GM12878 (cell line): ENCODE measurements at regions not wholly inside any gene's neighbourhood (a gene's known extent, or its start where the extent isn't known, plus 50 kb on each side); places are given as distances from the start of the nearest gene placed in this dataset.
A peak's percentile ranks its signal among the peaks of the same experiment; 100 is the strongest.

ENCODE experiments used
- ATAC-seq: fragments of 200-7000 bp; cut with Tn5 transposase; 3 replicates; pipeline ENCODE4 v1.9.1; 2020; ENCODE audit warnings: mild to moderate bottlenecking, moderate library complexity
- BruUV-seq: library from RNA; stranded (reverse); fragments of 400-500 nt; replicated peaks from 2 replicates; lab custom pipeline; 2021; lab: Mats Ljungman, UMichigan
- CTCF ChIA-PET: fragments of 300-600 bp; sonication (Branson Sonifier 250); formaldehyde crosslinking; extraction: SDS; loops from one replicate; lab custom pipeline; 2021; ENCODE audit warnings: inconsistent platforms; lab: Yijun Ruan, JAX
- POLR2A ChIA-PET: fragments of 350-600 bp; formaldehyde crosslinking; extraction: SDS; loops from one replicate; lab custom pipeline; 2021; ENCODE audit warnings: inconsistent platforms; lab: Charles Lee
- RAD21 ChIA-PET: fragments of 300-600 bp; sonication (Branson Sonifier 250); formaldehyde crosslinking; loops from one replicate; lab custom pipeline; 2023; ENCODE audit warnings: antibody characterized with exemption; ENCODE audit not compliant: unreplicated experiment; lab: Charles Lee
- SMC1A ChIA-PET: fragments of 300-600 bp; sonication (Branson Sonifier 250); formaldehyde crosslinking; loops from one replicate; lab custom pipeline; 2023; ENCODE audit not compliant: unreplicated experiment, uncharacterized antibody; lab: Charles Lee
- DNase-seq: peaks from one replicate; pipeline ENCODE4 v3.0.0-alpha.2; 2011; ENCODE audit warnings: low read depth, low spot score
- FAIRE-seq: peaks from 3 replicates; lab custom pipeline; 2011; peaks lifted over from hg19 to GRCh38; lab: Jason Lieb, UNC
- H2AFZ ChIP-seq: 2 replicates; pipeline ENCODE4 v1.6.0; 2011; ENCODE audit warnings: low read depth, low read length, control low read depth; ENCODE audit not compliant: control insufficient read depth
- H3K27ac ChIP-seq: 2 replicates; pipeline ENCODE4 v1.5.1; 2011; ENCODE audit warnings: control low read depth; ENCODE audit not compliant: control insufficient read depth, insufficient read depth
- H3K27me3 ChIP-seq, 2 experiments: replicated peaks in 1 of 2; 2 replicates each; pipeline versions ENCODE4 v1.6.0 to v1.6.1; 2011; ENCODE audit warnings: low read length in 1 of 2; ENCODE audit not compliant: control insufficient read depth in 2 of 2, insufficient read depth in 2 of 2
- H3K36me3 ChIP-seq, 2 experiments: 2 replicates each; pipeline ENCODE4 v1.5.1; 2011; ENCODE audit warnings: low read length in 1 of 2; ENCODE audit not compliant: control insufficient read depth in 2 of 2, insufficient read depth in 2 of 2
- H3K4me1 ChIP-seq: 2 replicates; pipeline ENCODE4 v1.6.1; 2011; ENCODE audit warnings: mild to moderate bottlenecking, low read length, moderate library complexity, mixed read lengths; ENCODE audit not compliant: control insufficient read depth, insufficient read depth
- H3K4me2 ChIP-seq: 2 replicates; pipeline ENCODE4 v1.6.0; 2011; ENCODE audit warnings: control low read depth; ENCODE audit not compliant: control insufficient read depth, insufficient read depth
- H3K4me3 ChIP-seq: fragments of 200-600 bp; sonication (generic); 2 replicates; pipeline ENCODE4 v1.5.1; 2016
- H3K79me2 ChIP-seq: 2 replicates; pipeline ENCODE4 v1.6.0; 2011; ENCODE audit warnings: low read length; ENCODE audit not compliant: control insufficient read depth, insufficient read depth
- H3K9ac ChIP-seq: 2 replicates; pipeline ENCODE4 v1.8.0; 2011; ENCODE audit warnings: low read length, control low read depth, mixed read lengths; ENCODE audit not compliant: control insufficient read depth, insufficient read depth
- H3K9me3 ChIP-seq: replicated peaks from 3 replicates; pipeline ENCODE4 v1.5.1; 2011; ENCODE audit warnings: mild to moderate bottlenecking, low read length; ENCODE audit not compliant: control insufficient read depth, insufficient read depth
- H4K20me1 ChIP-seq: 2 replicates; pipeline ENCODE4 v1.6.0; 2011; ENCODE audit not compliant: control insufficient read depth, insufficient read depth
- ASH2L ChIP-seq: fragments of 300-600, 200-600 bp; sonication (generic); IDR thresholded peaks from 2 replicates; pipeline ENCODE4 v1.6.1; 2017; ENCODE audit warnings: low read depth, mild to moderate bottlenecking, borderline replicate concordance
- CBX5 ChIP-seq: sonication (generic); IDR thresholded peaks from 2 replicates; pipeline ENCODE4 v1.6.1; 2016; ENCODE audit warnings: low read depth, moderate library complexity, mild to moderate bottlenecking, inconsistent platforms
- CHD1 ChIP-seq: IDR thresholded peaks from 2 replicates; pipeline ENCODE4 v1.6.1; 2012; ENCODE audit warnings: low read depth, low read length, improper control_type of control experiment
- FOXM1 ChIP-seq: IDR thresholded peaks from 2 replicates; pipeline ENCODE4 v1.6.1; 2012; ENCODE audit warnings: low read depth, mild to moderate bottlenecking, inconsistent platforms, low read length, moderate library complexity
- JUND ChIP-seq: IDR thresholded peaks from 2 replicates; pipeline ENCODE4 v1.6.1; 2012; ENCODE audit warnings: low read depth, mild to moderate bottlenecking, low read length, improper control_type of control experiment, moderate library complexity
- KLF5 ChIP-seq: fragments of 450-650 bp; IDR thresholded peaks from 2 replicates; pipeline ENCODE4 v1.6.1; 2014; ENCODE audit warnings: mild to moderate bottlenecking; ENCODE audit not compliant: partially characterized antibody
- MXI1 ChIP-seq: fragments of 150-350 bp; IDR thresholded peaks from 2 replicates; pipeline ENCODE4 v1.6.1; 2011; ENCODE audit warnings: low read depth, mild to moderate bottlenecking, inconsistent platforms, low read length, improper control_type of control experiment
- NR2C1 ChIP-seq: fragments of 450-650 bp; IDR thresholded peaks from 2 replicates; pipeline ENCODE4 v1.6.1; 2017; ENCODE audit warnings: antibody characterized with exemption, mild to moderate bottlenecking, moderate library complexity
- PML ChIP-seq: IDR thresholded peaks from 2 replicates; pipeline ENCODE4 v1.6.1; 2012; ENCODE audit warnings: low read length, inconsistent platforms
- POU2F2 ChIP-seq: IDR thresholded peaks from 3 replicates; pipeline ENCODE4 v1.6.1; 2011; ENCODE audit warnings: low read depth, mild to moderate bottlenecking, low read length, borderline replicate concordance
- RBBP5 ChIP-seq: fragments of 200-600 bp; sonication (generic); conservative IDR thresholded peaks from 2 replicates; pipeline ENCODE4 v1.6.1; 2016
- RELA ChIP-seq: fragments of 450-650 bp; IDR thresholded peaks from 2 replicates; pipeline ENCODE4 v1.8.0; 2014; ENCODE audit warnings: borderline replicate concordance; ENCODE audit not compliant: partially characterized antibody
- ZNF622 ChIP-seq: fragments of 450-650 bp; IDR thresholded peaks from 2 replicates; pipeline ENCODE4 v1.6.1; 2017; ENCODE audit warnings: mild to moderate bottlenecking, inconsistent platforms
- WGBS: methylation state at CpG from one replicate; pipeline ENCODE4 v1.1.6; 2016; ENCODE audit warnings: low lambda C conversion rate; ENCODE audit not compliant: insufficient replicate concordance, insufficient coverage; ENCODE audit errors: missing lambda C conversion rate; 5-methylcytosine and 5-hydroxymethylcytosine counted together
- in situ Hi-C: fragments of 300-500 bp; cut with MboI; formaldehyde crosslinking; loops from 9 replicates; pipeline ENCODE4 v1.14.3; 2018; ENCODE audit warnings: mixed read lengths
- intact Hi-C: fragments of 100-400 bp; cut with micrococcal nuclease; formaldehyde crosslinking; loops from one replicate; pipeline ENCODE4 v1.14.2; 2022; ENCODE audit not compliant: unreplicated experiment
- TF ChIP-seq, protein P1 (sequence below): fragments of 450-650 bp; formaldehyde crosslinking; IDR thresholded peaks from 2 replicates; pipeline ENCODE4 v1.4.0; 2020; ENCODE audit warnings: mild to moderate bottlenecking, moderate library complexity
- TF ChIP-seq, protein P2 (sequence below): fragments of 150-350 bp; IDR thresholded peaks from 2 replicates; pipeline ENCODE4 v1.6.1; 2014; ENCODE audit warnings: mild to moderate bottlenecking, low read depth, low read length
- TF ChIP-seq, protein P3 (sequence below): fragments of 450-650 bp; IDR thresholded peaks from 2 replicates; pipeline ENCODE4 v1.6.1; 2018; ENCODE audit warnings: mild to moderate bottlenecking, low read depth, moderate library complexity; ENCODE audit not compliant: partially characterized antibody

DNA sequence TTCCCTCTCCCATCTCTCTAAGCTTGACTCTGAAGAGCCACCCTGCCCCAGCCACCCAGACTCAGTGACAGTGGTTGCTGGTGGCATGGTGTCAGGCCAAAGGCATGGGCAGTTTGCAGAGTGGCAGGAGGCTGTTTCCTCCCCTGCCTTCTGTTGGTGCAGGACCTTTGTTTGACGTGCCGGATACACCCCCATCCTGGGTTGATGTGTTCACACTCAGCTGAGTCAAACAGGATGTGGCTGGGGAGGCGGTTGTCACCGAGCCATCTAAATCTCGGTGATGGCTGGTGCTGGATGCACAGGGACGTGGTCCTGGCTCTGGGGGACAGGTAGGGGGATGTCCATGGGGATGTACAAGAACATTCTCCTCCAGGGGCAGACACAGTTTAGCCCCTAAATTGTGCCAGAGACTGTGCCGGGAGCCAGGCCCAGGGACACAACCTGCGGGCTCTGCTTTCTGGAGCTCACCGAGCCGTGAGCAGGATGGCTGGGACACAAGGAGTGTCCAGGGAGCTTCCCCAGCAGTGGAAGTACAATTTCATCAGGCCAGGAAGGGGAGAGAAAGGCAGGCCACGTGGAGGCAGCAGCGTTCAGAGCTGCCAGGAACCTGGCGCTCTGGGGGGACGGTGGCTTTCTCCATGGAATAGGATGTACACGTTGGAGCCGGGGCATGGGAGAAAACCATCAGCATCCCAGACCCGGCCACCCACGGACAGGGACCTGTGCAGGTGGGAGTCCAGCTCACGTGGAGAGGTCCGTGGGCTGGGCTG lies 264.2 kb downstream of the SEC14L1 start:
- no peaks in the 10 kb centered on the region for H4K20me1 ChIP-seq
- in situ Hi-C loops = no loop called here
- TF ChIP-seq RBBP5 (no peak), PML (no peak), MXI1 (no peak), FOXM1 (no peak), CBX5 (no peak), JUND (no peak; the same call in 1 of the 2 replicates), ZNF622 (no peak), NR2C1 (no peak), POU2F2 (peak; percentile 65; the same call in 1 of the 3 replicates), ASH2L (no peak), CHD1 (no peak), RELA (no peak), KLF5 (no peak)
- TF ChIP-seq, protein P1, sequence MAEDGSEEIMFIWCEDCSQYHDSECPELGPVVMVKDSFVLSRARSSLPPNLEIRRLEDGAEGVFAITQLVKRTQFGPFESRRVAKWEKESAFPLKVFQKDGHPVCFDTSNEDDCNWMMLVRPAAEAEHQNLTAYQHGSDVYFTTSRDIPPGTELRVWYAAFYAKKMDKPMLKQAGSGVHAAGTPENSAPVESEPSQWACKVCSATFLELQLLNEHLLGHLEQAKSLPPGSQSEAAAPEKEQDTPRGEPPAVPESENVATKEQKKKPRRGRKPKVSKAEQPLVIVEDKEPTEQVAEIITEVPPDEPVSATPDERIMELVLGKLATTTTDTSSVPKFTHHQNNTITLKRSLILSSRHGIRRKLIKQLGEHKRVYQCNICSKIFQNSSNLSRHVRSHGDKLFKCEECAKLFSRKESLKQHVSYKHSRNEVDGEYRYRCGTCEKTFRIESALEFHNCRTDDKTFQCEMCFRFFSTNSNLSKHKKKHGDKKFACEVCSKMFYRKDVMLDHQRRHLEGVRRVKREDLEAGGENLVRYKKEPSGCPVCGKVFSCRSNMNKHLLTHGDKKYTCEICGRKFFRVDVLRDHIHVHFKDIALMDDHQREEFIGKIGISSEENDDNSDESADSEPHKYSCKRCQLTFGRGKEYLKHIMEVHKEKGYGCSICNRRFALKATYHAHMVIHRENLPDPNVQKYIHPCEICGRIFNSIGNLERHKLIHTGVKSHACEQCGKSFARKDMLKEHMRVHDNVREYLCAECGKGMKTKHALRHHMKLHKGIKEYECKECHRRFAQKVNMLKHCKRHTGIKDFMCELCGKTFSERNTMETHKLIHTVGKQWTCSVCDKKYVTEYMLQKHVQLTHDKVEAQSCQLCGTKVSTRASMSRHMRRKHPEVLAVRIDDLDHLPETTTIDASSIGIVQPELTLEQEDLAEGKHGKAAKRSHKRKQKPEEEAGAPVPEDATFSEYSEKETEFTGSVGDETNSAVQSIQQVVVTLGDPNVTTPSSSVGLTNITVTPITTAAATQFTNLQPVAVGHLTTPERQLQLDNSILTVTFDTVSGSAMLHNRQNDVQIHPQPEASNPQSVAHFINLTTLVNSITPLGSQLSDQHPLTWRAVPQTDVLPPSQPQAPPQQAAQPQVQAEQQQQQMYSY = no peak
- TF ChIP-seq, protein P2, sequence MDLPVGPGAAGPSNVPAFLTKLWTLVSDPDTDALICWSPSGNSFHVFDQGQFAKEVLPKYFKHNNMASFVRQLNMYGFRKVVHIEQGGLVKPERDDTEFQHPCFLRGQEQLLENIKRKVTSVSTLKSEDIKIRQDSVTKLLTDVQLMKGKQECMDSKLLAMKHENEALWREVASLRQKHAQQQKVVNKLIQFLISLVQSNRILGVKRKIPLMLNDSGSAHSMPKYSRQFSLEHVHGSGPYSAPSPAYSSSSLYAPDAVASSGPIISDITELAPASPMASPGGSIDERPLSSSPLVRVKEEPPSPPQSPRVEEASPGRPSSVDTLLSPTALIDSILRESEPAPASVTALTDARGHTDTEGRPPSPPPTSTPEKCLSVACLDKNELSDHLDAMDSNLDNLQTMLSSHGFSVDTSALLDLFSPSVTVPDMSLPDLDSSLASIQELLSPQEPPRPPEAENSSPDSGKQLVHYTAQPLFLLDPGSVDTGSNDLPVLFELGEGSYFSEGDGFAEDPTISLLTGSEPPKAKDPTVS = no peak
- TF ChIP-seq, protein P3, sequence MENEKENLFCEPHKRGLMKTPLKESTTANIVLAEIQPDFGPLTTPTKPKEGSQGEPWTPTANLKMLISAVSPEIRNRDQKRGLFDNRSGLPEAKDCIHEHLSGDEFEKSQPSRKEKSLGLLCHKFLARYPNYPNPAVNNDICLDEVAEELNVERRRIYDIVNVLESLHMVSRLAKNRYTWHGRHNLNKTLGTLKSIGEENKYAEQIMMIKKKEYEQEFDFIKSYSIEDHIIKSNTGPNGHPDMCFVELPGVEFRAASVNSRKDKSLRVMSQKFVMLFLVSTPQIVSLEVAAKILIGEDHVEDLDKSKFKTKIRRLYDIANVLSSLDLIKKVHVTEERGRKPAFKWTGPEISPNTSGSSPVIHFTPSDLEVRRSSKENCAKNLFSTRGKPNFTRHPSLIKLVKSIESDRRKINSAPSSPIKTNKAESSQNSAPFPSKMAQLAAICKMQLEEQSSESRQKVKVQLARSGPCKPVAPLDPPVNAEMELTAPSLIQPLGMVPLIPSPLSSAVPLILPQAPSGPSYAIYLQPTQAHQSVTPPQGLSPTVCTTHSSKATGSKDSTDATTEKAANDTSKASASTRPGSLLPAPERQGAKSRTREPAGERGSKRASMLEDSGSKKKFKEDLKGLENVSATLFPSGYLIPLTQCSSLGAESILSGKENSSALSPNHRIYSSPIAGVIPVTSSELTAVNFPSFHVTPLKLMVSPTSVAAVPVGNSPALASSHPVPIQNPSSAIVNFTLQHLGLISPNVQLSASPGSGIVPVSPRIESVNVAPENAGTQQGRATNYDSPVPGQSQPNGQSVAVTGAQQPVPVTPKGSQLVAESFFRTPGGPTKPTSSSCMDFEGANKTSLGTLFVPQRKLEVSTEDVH = no peak

More for the DNA sequence above, 264.2 kb downstream of the SEC14L1 start:
- peaks cover 36% of the 10 kb centered on the region for H3K4me1 ChIP-seq
- TSS peak; percentile 19 for BruUV-seq
- WGBS = 26% methylated on average over 20 of the region's 20 CpGs
- H3K36me3 ChIP-seq = peaks cover 0 to 20% of the 10 kb centered on the region in 2 experiments; a peak in 2 of 4 replicates
- ChIA-PET POLR2A (interaction anchor here (0.8 to 2.2 kb wide), 13 partner anchors 15 to 84 kb away, joined by 3 to 9 read pairs (median 5); no protein-coding TSS in a partner anchor), RAD21 (interaction anchor here (0.6 to 3.2 kb wide), 15 partner anchors 8 to 609 kb away, joined by 3 to 22 read pairs (median 4); no protein-coding TSS in a partner anchor), CTCF (interaction anchor here (0.6 to 4.4 kb wide), 6 partner anchors 15 to 95 kb away, joined by 4 to 30 read pairs (median 5); no protein-coding TSS in a partner anchor), SMC1A (interaction anchor here (0.6 to 5.1 kb wide), 7 partner anchors 10 to 73 kb away, joined by 3 to 41 read pairs (median 8); no protein-coding TSS in a partner anchor)
- H3K9me3 ChIP-seq = no peaks in the 10 kb centered on the region
- H3K27ac ChIP-seq = peak overlapping the region; percentile 77
- H3K79me2 ChIP-seq = peaks cover 33% of the 10 kb centered on the region
- H3K4me3 ChIP-seq = peak overlapping the region; percentile 59; the same call in 1 of the 2 replicates
- H3K9ac ChIP-seq = peak overlapping the region; percentile 60
- peak overlapping the region; percentile 93 for H3K4me2 ChIP-seq
- peak overlapping the region; percentile 28 for H2AFZ ChIP-seq
- DNase-seq (peak; percentile 60), ATAC-seq (peak; percentile 93), FAIRE-seq (peak; percentile 96)
- no peaks in the 10 kb centered on the region for H3K27me3 ChIP-seq
- intact Hi-C loops = no loop called here
